ENCODE measurements at regions not wholly inside any gene's neighbourhood (a gene's known extent, or its start where the extent isn't known, plus 50 kb on each side); places are given as distances from the start of the nearest gene placed in this dataset.

DNA sequence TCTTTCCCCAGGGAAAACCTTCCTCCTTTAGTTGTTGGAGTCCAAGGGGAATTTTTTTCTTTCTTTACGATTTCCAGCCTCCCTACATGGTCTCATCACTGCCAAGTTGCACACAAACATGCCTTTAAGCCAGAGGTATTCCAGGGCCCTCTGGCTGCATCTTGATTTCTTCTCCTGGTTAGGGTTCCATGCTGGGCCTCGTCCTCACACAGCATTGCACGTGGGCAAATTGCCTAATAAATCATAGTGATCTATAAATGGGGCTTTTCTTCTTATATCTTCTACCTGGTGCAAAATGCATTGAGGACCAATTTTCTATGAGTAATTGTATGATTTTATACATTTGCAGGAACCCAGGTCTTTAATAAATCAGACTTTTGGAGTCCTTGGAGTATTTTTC lies 284.2 kb downstream of the C7orf25 start:
- TF ChIP-seq, protein P1, sequence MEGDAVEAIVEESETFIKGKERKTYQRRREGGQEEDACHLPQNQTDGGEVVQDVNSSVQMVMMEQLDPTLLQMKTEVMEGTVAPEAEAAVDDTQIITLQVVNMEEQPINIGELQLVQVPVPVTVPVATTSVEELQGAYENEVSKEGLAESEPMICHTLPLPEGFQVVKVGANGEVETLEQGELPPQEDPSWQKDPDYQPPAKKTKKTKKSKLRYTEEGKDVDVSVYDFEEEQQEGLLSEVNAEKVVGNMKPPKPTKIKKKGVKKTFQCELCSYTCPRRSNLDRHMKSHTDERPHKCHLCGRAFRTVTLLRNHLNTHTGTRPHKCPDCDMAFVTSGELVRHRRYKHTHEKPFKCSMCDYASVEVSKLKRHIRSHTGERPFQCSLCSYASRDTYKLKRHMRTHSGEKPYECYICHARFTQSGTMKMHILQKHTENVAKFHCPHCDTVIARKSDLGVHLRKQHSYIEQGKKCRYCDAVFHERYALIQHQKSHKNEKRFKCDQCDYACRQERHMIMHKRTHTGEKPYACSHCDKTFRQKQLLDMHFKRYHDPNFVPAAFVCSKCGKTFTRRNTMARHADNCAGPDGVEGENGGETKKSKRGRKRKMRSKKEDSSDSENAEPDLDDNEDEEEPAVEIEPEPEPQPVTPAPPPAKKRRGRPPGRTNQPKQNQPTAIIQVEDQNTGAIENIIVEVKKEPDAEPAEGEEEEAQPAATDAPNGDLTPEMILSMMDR (IDR thresholded peaks at IDR 0.05; ENCODE audit: poor library complexity, severe bottlenecking), result no peak
- no peak for TF ChIP-seq EP300 (conservative IDR thresholded peaks at IDR 0.05; ENCODE audit: poor library complexity, severe bottlenecking)
- TF ChIP-seq POLR2AphosphoS5 (IDR thresholded peaks at IDR 0.05), result no peak
- TF ChIP-seq EZH2 (IDR thresholded peaks at IDR 0.05; ENCODE audit: borderline replicate concordance, insufficient read depth, low read length, poor library complexity, severe bottlenecking), result no peak
- TF ChIP-seq SMC3 (conservative IDR thresholded peaks at IDR 0.05; ENCODE audit: poor library complexity), result no peak
- no peak for TF ChIP-seq REST (IDR thresholded peaks at IDR 0.05; ENCODE audit: borderline replicate concordance)
- TF ChIP-seq RAD21 (conservative IDR thresholded peaks at IDR 0.05), result no peak
- TF ChIP-seq TAF1 (IDR thresholded peaks at IDR 0.05; ENCODE audit: low read depth), result no peak

Data from neural cell (in vitro differentiated cells).